ENCODE measurements at regions not wholly inside any gene's neighbourhood (a gene's known extent, or its start where the extent isn't known, plus 50 kb on each side); places are given as distances from the start of the nearest gene placed in this dataset.

DNA sequence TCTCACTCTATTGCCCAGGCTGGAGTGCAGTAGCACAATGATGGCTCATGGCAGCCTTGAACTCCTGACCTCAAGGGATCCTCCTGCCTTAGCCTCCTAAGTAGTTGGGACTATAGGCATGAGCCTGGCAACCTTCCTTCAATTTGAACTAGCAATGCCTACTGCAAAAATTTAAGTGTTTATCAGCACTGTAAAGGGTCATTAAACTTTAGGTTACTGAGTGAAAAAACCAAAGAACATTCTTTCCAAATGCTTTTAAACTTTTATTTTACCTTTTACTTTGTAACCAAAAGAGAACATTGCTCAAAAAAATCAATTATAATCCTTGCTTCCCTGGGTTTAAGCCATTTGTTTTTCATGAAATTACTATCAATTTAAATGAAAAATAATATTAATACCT, 101.0 kb upstream of the NHSL1 start:
- TF ChIP-seq YY1 (IDR thresholded peaks at IDR 0.05; ENCODE audit: insufficient read depth, insufficient read length) (no peak), SUZ12 (IDR thresholded peaks at IDR 0.05; ENCODE audit: extremely low read depth, insufficient read depth, insufficient read length) (no peak)

Measured in NT2/D1 (cell line).